Superior temporal gyrus (tissue), 1 donor: ENCODE measurements at regions not wholly inside any gene's neighbourhood (a gene's known extent, or its start where the extent isn't known, plus 50 kb on each side); places are given as distances from the start of the nearest gene placed in this dataset.
"Not testable (repeated sequence)": the region's sequence is repeated elsewhere in the genome, so short reads cannot be mapped to it uniquely, and the experiment has no call there.

Source experiments
- DNase-seq: peaks from one replicate; pipeline ENCODE4 v3.0.0-alpha.2; 2016; ENCODE audit errors: extremely low spot score

DNA sequence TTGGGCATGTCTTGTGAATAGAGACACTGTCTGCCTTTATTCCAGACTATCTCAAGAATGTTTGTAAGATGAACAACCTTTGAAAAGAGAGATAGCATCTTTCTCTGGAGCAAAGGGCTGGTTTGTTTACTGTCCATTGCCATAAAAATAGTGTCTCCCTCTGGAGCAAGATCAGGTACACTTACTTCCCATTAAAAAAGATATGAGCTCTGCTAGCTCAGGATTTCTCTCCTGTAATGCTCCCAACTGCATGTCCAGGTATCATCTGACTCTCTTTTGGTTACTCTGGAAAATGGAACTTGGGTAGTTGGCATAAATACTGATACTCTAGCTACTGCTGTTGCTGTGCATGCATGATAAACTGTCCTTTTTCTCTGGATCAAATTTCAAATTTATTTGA lies 381.1 kb downstream of the TFEC start:
- DNase-seq: no peak

GRCh38 chr7:115647712-115648111 lies 382.9 kb downstream of the TFEC start:
- no peak for DNase-seq

GRCh38 chr7:115642194-115642593 lies 388.4 kb downstream of the TFEC start:
- no peak for DNase-seq

- no peak for DNase-seq
These were observed 391.7 kb downstream of the TFEC start for GRCh38 chr7:115638853-115639252.

DNA sequence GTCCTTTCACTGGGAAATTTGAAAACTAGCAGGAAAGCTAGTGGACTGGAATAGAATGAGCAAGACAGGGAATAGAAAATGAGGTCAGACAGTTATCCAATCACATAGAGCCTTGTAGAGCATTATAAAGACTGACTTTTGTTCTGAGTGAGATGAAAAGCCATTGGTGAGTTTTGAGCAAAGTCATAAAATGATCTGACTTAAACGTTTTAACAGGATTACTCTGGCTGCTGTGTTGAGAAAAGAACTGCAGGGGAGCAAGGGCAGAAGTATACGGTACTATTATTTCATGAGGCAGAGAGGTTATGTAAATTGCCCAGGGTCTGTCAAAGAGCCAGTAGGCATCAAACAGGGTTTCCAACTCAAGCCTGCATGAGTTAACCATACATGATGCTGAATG lies 393.4 kb downstream of the TFEC start:
- no peak for DNase-seq

- DNase-seq: no peak
These were observed 394.7 kb downstream of the TFEC start for GRCh38 chr7:115635876-115636275.

- no peak for DNase-seq
These were observed 395.2 kb downstream of the TFEC start for GRCh38 chr7:115635376-115635775.

- no peak for DNase-seq
These were observed 395.9 kb downstream of the TFEC start for GRCh38 chr7:115634633-115635032.

DNA sequence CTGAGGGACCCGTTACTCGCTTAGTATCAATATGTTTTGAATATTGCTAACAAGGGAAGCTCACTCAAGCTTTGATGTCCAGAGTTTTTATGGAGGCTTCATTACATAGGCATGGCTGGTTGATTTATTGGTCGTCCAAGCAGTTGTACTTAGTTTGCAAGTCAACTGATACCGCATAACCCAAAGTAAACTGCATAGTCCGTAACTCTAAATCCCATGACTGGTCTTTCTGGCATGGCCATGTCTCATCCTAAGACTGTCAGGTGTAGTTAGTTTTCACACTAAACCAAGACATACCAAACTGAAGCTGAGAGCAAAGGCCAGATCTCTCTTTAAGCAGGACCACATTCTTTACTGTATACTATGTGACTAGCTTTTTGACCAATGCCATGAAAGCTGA lies 397.9 kb downstream of the TFEC start:
- no peak for DNase-seq

DNA sequence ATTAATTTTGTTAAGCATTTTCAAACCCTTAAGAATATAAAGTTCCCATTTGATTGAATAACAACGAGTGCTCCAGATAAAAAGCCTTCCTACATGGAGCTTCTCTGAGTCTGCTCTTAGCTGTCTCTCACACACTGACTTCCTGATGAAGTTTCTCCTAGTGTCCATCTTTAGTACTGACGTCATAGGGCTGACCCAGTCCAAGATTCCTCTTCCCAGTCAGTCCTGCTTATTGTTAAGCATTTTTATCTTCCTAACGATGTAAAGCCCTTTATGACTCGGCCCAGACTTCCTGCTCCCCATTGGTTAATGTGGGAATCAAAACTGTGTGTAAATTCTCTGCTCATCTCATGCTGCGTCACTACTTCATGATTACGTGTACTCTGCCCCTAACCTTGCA lies 398.8 kb downstream of the TFEC start:
- no peak for DNase-seq

DNA sequence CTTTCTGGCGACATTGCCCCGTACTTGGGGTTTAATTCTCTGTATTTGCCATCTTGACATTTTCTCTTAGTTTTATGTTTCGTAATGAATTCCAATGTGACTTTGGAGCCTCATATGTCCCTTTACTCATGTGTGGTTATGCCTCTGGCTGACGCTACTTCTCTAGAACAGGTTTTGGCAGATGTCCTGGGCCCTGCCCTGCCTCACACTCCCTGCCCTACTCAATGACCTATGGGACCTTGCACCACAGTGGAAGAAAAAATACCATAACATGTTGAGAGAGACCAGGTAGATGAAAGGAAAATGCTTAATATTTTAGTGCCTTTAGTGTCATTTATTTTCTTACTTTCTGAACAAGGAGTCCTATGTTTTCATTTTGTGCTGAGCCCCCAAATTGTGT lies 400.5 kb downstream of the TFEC start:
- DNase-seq: no peak

GRCh38 chr7:115618676-115619075 lies 411.9 kb downstream of the TFEC start:
- no peak for DNase-seq

GRCh38 chr7:115613836-115614235 lies 416.7 kb downstream of the TFEC start:
- DNase-seq: no peak

DNA sequence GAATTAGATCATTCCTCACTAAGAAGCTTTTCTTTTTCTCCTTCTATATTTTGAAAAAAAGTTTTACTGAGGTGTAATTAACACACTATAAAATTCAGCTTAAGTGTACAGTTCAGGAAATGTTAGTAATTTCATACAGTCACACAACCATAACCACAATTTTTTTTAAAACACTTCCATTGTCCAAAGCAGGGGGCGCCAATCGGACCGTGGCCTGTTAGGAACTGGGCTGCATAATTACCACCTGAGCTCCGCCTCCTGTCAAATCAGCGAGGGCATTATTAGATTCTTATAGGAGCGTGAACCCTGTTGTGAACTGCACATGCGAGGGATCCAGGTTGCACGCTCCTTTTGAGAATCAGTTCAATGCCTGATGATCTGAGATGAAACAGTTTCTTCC lies 427.1 kb downstream of the TFEC start:
- no peak for DNase-seq

DNA sequence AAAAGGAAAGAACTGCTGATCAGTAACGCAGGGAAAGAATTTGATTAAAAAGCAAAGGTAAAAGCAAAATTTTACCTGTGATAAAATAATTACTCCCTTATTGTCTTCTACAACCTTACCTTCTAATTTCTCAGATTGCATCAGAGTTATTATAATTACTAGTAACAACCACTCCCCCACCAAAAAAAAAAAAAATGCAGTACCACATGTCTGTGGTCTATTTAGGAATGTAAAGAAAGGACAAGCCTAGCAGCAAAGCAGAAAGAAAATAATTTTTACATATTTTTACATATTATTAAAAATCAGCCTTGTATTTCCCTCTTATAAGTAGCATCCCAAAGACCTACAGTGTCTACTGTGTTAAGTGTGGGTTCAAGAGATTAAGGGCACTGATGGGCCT lies 430.4 kb downstream of the TFEC start:
- no peak for DNase-seq

GRCh38 chr7:115599184-115599583 lies 431.4 kb downstream of the TFEC start:
- not testable (repeated sequence) for DNase-seq

GRCh38 chr7:115597220-115597619 lies 433.3 kb downstream of the TFEC start:
- DNase-seq: not testable (repeated sequence)

- DNase-seq: no peak
These were observed 437.5 kb downstream of the TFEC start for GRCh38 chr7:115593111-115593510.

- DNase-seq: no peak
These were observed 445.4 kb downstream of the TFEC start for GRCh38 chr7:115585015-115585718.

DNA sequence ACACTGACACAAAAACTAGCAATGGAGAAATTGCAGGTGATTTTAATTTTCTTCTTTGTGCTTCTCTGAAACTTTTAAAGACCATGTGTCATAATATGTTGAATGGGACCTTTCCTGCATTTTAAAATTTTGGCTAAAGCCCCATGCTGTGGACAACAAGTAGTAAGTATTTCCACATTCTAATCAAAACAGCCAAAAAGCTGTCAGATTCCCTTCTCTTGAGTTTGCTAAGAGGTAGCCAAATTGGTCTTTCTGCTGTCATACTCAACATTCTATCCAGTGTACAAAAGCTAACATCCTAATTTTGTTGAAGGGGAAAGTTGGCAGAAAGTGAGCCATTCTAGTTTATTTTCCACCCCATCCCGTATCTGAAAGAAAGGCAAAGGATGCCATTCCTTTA lies 447.6 kb downstream of the TFEC start:
- no peak for DNase-seq

DNA sequence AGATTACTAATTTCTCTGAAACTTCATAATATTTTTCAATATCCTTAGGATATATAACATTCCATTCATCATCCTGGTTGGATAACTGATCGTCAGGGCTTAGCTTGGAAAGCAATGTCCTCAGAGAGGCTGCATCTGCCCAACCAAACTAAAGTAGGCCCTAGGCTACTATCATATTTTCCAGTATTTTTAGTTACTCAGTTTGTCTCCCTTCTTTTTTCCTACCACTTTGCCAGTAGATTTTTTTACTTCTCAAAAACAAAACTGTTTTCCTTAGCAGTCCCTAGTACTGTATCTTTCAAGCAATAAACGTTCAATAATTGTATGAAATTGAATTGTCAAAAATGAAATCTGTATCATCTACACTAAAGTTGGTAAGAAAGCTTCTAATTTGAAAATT lies 452.0 kb downstream of the TFEC start:
- no peak for DNase-seq

DNA sequence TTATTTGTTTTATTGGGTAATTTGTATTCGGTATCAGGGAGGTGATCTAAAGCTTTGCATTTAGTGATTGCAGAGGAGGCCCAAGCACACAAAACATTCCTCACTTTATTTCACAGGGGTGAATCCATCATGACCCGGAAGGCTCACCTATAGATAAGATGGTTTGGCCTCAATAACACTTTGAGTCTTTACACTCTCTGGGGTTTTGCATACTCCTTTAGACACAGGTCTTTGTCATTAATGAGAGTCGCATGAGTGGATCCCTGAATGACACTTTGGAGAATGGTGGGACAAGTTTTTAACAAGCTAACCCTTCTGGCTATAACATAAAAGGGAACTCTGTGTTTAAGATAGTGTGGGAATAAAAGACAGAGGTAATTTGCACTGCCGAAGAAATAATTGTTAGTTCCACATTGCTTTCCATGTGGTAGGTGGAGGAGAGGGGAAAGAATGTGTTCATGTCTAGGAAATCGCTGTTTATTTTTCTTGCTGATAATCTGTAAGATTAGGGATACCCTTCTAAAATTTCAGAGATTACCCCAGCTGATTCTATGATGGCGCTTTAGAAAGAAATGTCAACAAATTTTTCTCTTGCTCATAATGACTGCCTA lies 455.8 kb downstream of the TFEC start:
- DNase-seq: no peak

- no peak for DNase-seq
These were observed 458.5 kb downstream of the TFEC start for GRCh38 chr7:115572111-115572510.
